Adrenal gland (tissue), 9 donors: ENCODE measurements at regions not wholly inside any gene's neighbourhood (a gene's known extent, or its start where the extent isn't known, plus 50 kb on each side); places are given as distances from the start of the nearest gene placed in this dataset.

ENCODE experiments used
- DNase-seq, 7 donors: peaks; one replicate each; pipeline ENCODE4 v3.0.0-alpha.2; 2019 to 2020
- H3K27ac ChIP-seq, 5 donors: fragments of 200-600 bp; sonication (generic) in 4 of 5; 1 replicate in 3 of 5; 2 replicates in 2 of 5; pipeline versions ENCODE4 v1.5.1 to v1.8.0; 2016 to 2020; ENCODE audit warnings: mild to moderate bottlenecking in 1 of 5
- H3K27me3 ChIP-seq: fragments of 200-600 bp; 2 replicates; pipeline ENCODE4 v1.8.0; 2021
- H3K36me3 ChIP-seq, 2 donors: fragments of 200-600 bp; replicated peaks in 1 of 2; 1 replicate in 1 of 2; 2 replicates in 1 of 2; pipeline versions ENCODE4 v1.5.1 to v1.8.0; 2018 to 2022
- H3K4me1 ChIP-seq, 2 donors: fragments of 200-600 bp; replicated peaks in 1 of 2; 1 replicate in 1 of 2; 2 replicates in 1 of 2; pipeline versions ENCODE4 v1.5.1 to v1.8.0; 2018 to 2021
- H3K4me3 ChIP-seq, 4 donors: fragments of 200-600 bp; sonication (generic) in 3 of 4; one replicate each; pipeline ENCODE4 v1.5.1; 2016 to 2018
- H3K9me3 ChIP-seq, 3 donors: fragments of 200-600 bp; sonication (generic) in 1 of 3; replicated peaks in 1 of 3; 1 replicate in 2 of 3; 2 replicates in 1 of 3; pipeline versions ENCODE4 v1.5.1 to v1.8.0; 2016 to 2021
- CTCF ChIP-seq, 6 experiments: fragments of 450-650 bp in 4 of 6; fragments of 200-600 bp in 2 of 6; sonication (generic) in 1 of 6; IDR thresholded peaks; 1 replicate in 5 of 6; 2 replicates in 1 of 6; pipeline versions ENCODE4 v1.5.1 to v1.8.0; 2016 to 2021; ENCODE audit warnings: antibody characterized with exemption in 6 of 6, mild to moderate bottlenecking in 2 of 6, moderate library complexity in 1 of 6
- POLR2A ChIP-seq, 2 donors: fragments of 450-650 bp; IDR thresholded peaks; one replicate each; pipeline ENCODE4 v1.6.1; 2017; ENCODE audit warnings: antibody characterized with exemption in 2 of 2, mild to moderate bottlenecking in 2 of 2, moderate library complexity in 1 of 2
- WGBS, 4 donors: extraction: QIAGEN DNeasy Blood & Tissue Kit in 2 of 4; methylation state at CpG; one replicate each; pipeline versions ENCODE4 v1.1.5 to v1.1.7; 2013 to 2017; 5-methylcytosine and 5-hydroxymethylcytosine counted together
- intact Hi-C, 2 donors: fragments of 100-400 bp; cut with DNase I; formaldehyde crosslinking; loops; one replicate each; pipeline versions ENCODE4 v1.14.1 to v1.15.0; 2022 to 2023
- donor health status: healthy with polysubstance abuse.
- donor health status: Bipolar disorder and iron deficiency.
- donor health status: DM: yes; HTN: yes; CAD: no.
- donor health status: DM: no; HTN: no; CAD: no.
- donor health status: DM: no; HTN: no; CAD: no.

GRCh38 chr1:88191917-88192316, 492.2 kb upstream of the PKN2 start:
- Histone ChIP-seq H3K4me3 (no peak overlapping the region), H3K27ac (no peak overlapping the region), H3K4me1 (no peaks in the 10 kb centered on the region), H3K9me3 (no peaks in the 10 kb centered on the region), H3K36me3 (no peaks in the 10 kb centered on the region), H3K27me3 (no peaks in the 10 kb centered on the region)
- intact Hi-C loops = no loop called here
- no peak for DNase-seq
- no peak for TF ChIP-seq CTCF (IDR thresholded peaks at IDR 0.05)
- TF ChIP-seq POLR2A (IDR thresholded peaks at IDR 0.05) = no peak
- 71 to 94% (median 88%) methylated on average over 2 of the region's 2 CpGs for WGBS, 4 donors

- Histone ChIP-seq H3K9me3 (no peaks in the 10 kb centered on the region), H3K36me3 (no peaks in the 10 kb centered on the region), H3K27me3 (no peaks in the 10 kb centered on the region), H3K4me1 (no peaks in the 10 kb centered on the region), H3K4me3 (no peak overlapping the region), H3K27ac (no peak overlapping the region)
- 92 to 98% (median 97%) methylated on average over 1 of the region's 1 CpG for WGBS, 4 donors
- DNase-seq = no peak
- TF ChIP-seq CTCF (IDR thresholded peaks at IDR 0.05) (no peak), POLR2A (IDR thresholded peaks at IDR 0.05) (no peak)
- intact Hi-C loops = no loop called here
Observed at GRCh38 chr1:88194542-88194941, 489.5 kb upstream of the PKN2 start.

- TF ChIP-seq CTCF (IDR thresholded peaks at IDR 0.05) (no peak), POLR2A (IDR thresholded peaks at IDR 0.05) (no peak)
- 78 to 88% (median 82%) methylated on average over 3 of the region's 3 CpGs for WGBS, 4 donors
- Histone ChIP-seq H3K36me3 (no peaks in the 10 kb centered on the region), H3K9me3 (no peaks in the 10 kb centered on the region), H3K4me3 (no peak overlapping the region), H3K4me1 (no peaks in the 10 kb centered on the region), H3K27me3 (no peaks in the 10 kb centered on the region), H3K27ac (no peak overlapping the region)
- no peak for DNase-seq
- intact Hi-C loops = no loop called here
Observed at GRCh38 chr1:88200545-88200944, 483.5 kb upstream of the PKN2 start.

GRCh38 chr1:88204111-88204510, 480.0 kb upstream of the PKN2 start:
- TF ChIP-seq POLR2A (IDR thresholded peaks at IDR 0.05) (no peak), CTCF (IDR thresholded peaks at IDR 0.05) (no peak)

More at GRCh38 chr1:88204111-88204510, 480.0 kb upstream of the PKN2 start:
- H3K9me3 ChIP-seq = no peaks in the 10 kb centered on the region
- H3K4me3 ChIP-seq = no peak overlapping the region
- H3K27ac ChIP-seq = no peak overlapping the region
- H3K4me1 ChIP-seq = no peaks in the 10 kb centered on the region
- intact Hi-C loops = no loop called here
- no peaks in the 10 kb centered on the region for H3K27me3 ChIP-seq
- no peak for DNase-seq
- 60 to 62% (median 62%) methylated on average over 3 of the region's 3 CpGs for WGBS, 4 donors
- no peaks in the 10 kb centered on the region for H3K36me3 ChIP-seq
